ENCODE measurements at regions not wholly inside any gene's neighbourhood (a gene's known extent, or its start where the extent isn't known, plus 50 kb on each side); places are given as distances from the start of the nearest gene placed in this dataset.

GRCh38 chr16:51705142-51705541, 554.1 kb upstream of the SALL1 start:
- no peaks in the 10 kb centered on the region for H3K4me1 Mint-ChIP-seq (ENCODE audit: low read depth)
- CTCF ChIA-PET, result no interaction called here
- no peak overlapping the region for H3K27ac ChIP-seq (ENCODE audit: low read depth in 1 of 2, low read length in 2 of 2)

GRCh38 chr16:51701025-51701424, 550.0 kb upstream of the SALL1 start:
- no peak overlapping the region for H3K27ac Mint-ChIP-seq
- no peaks in the 10 kb centered on the region for H3K36me3 Mint-ChIP-seq (ENCODE audit: low read depth)
- no peaks in the 10 kb centered on the region for H3K4me1 Mint-ChIP-seq (ENCODE audit: low read depth)
- DNase-seq, result no peak
- H3K9me3 Mint-ChIP-seq, result peaks cover 10% of the 10 kb centered on the region
- H3K9me3 ChIP-seq (ENCODE audit: control insufficient read depth in 1 of 2, insufficient read depth in 1 of 2, low read length in 2 of 2), result peaks cover 1 to 6% of the 10 kb centered on the region in 2 experiments
- no peak for TF ChIP-seq CTCF (IDR thresholded peaks at IDR 0.05)
- intact Hi-C loops (cut with DNase I, micrococcal nuclease), result no loop called here
- H3K27ac ChIP-seq (ENCODE audit: low read depth in 1 of 2, low read length in 2 of 2), result no peak overlapping the region
- H3K27me3 ChIP-seq (ENCODE audit: control insufficient read depth in 1 of 2, insufficient read depth in 2 of 2, low read length in 2 of 2), result no peaks in the 10 kb centered on the region
- ChIA-PET CTCF (no interaction called here), POLR2A (no interaction called here)
- no peaks in the 10 kb centered on the region for H3K4me1 ChIP-seq (ENCODE audit: insufficient read depth, low read length)
- H3K4me3 ChIP-seq (ENCODE audit: low read length), result no peak overlapping the region
- ATAC-seq (ENCODE audit: poor library complexity), result no peak
- H3K27me3 Mint-ChIP-seq, result no peaks in the 10 kb centered on the region
- no peak overlapping the region for H3K4me3 Mint-ChIP-seq
- H3K36me3 ChIP-seq (ENCODE audit: insufficient read depth, low read length), result no peaks in the 10 kb centered on the region

More at GRCh38 chr16:51705142-51705541, 554.1 kb upstream of the SALL1 start:
- no peak overlapping the region for H3K4me3 Mint-ChIP-seq
- ATAC-seq (ENCODE audit: poor library complexity) (no peak), DNase-seq (no peak)
- TF ChIP-seq CTCF (IDR thresholded peaks at IDR 0.05), result no peak
- H3K27me3 ChIP-seq (ENCODE audit: control insufficient read depth in 1 of 2, insufficient read depth in 2 of 2, low read length in 2 of 2), result peaks cover 0 to 2% of the 10 kb centered on the region in 2 experiments
- peaks cover 14% of the 10 kb centered on the region for H3K9me3 Mint-ChIP-seq
- no peaks in the 10 kb centered on the region for H3K36me3 Mint-ChIP-seq (ENCODE audit: low read depth)
- H3K4me3 ChIP-seq (ENCODE audit: low read length), result no peak overlapping the region
- POLR2A ChIA-PET, result no interaction called here
- intact Hi-C loops (cut with DNase I, micrococcal nuclease), result no loop called here
- no peaks in the 10 kb centered on the region for H3K36me3 ChIP-seq (ENCODE audit: insufficient read depth, low read length)
- H3K4me1 ChIP-seq (ENCODE audit: insufficient read depth, low read length), result no peaks in the 10 kb centered on the region
- H3K9me3 ChIP-seq (ENCODE audit: control insufficient read depth in 1 of 2, insufficient read depth in 1 of 2, low read length in 2 of 2), result peaks cover 5 to 6% of the 10 kb centered on the region in 2 experiments
- no peaks in the 10 kb centered on the region for H3K27me3 Mint-ChIP-seq
- H3K27ac Mint-ChIP-seq, result no peak overlapping the region

- no peaks in the 10 kb centered on the region for H3K4me1 ChIP-seq (ENCODE audit: insufficient read depth, low read length)
- H3K9me3 ChIP-seq (ENCODE audit: control insufficient read depth in 1 of 2, insufficient read depth in 1 of 2, low read length in 2 of 2), result peaks cover 0 to 6% of the 10 kb centered on the region in 2 experiments
- no peaks in the 10 kb centered on the region for H3K27me3 ChIP-seq (ENCODE audit: control insufficient read depth in 1 of 2, insufficient read depth in 2 of 2, low read length in 2 of 2)
- no peak for ATAC-seq (ENCODE audit: poor library complexity)
- DNase-seq, result no peak
- Mint-ChIP-seq H3K9me3 (peaks cover 14% of the 10 kb centered on the region), H3K27ac (no peak overlapping the region), H3K4me3 (no peak overlapping the region), H3K36me3 (ENCODE audit: low read depth) (no peaks in the 10 kb centered on the region), H3K27me3 (no peaks in the 10 kb centered on the region), H3K4me1 (ENCODE audit: low read depth) (no peaks in the 10 kb centered on the region)
- ChIA-PET CTCF (no interaction called here), POLR2A (no interaction called here)
- H3K4me3 ChIP-seq (ENCODE audit: low read length), result no peak overlapping the region
- H3K27ac ChIP-seq (ENCODE audit: low read depth in 1 of 2, low read length in 2 of 2), result no peak overlapping the region
- no peak for TF ChIP-seq CTCF (IDR thresholded peaks at IDR 0.05)
- H3K36me3 ChIP-seq (ENCODE audit: insufficient read depth, low read length), result no peaks in the 10 kb centered on the region
- intact Hi-C loops (cut with DNase I, micrococcal nuclease), result no loop called here
Observed at GRCh38 chr16:51699686-51700396, 548.8 kb upstream of the SALL1 start.
